Loucy (cell line): ENCODE measurements at regions not wholly inside any gene's neighbourhood (a gene's known extent, or its start where the extent isn't known, plus 50 kb on each side); places are given as distances from the start of the nearest gene placed in this dataset.

Experiments
- H2AFZ ChIP-seq: fragments of 200-600 bp; sonication (generic); 2 replicates; pipeline ENCODE4 v1.6.0; 2016; ENCODE audit warnings: antibody characterized with exemption, mild to moderate bottlenecking, low read length, moderate library complexity
- H3F3A ChIP-seq: fragments of 200-600 bp; 2 replicates; pipeline ENCODE4 v1.6.0; 2016; ENCODE audit warnings: antibody characterized with exemption, low read depth, mild to moderate bottlenecking
- H3K27me3 ChIP-seq: fragments of 200-600 bp; sonication (generic); 2 replicates; pipeline ENCODE4 v1.6.1; 2014; ENCODE audit warnings: low read length, mild to moderate bottlenecking; ENCODE audit not compliant: insufficient read depth, poor library complexity, severe bottlenecking
- H3K36me3 ChIP-seq: fragments of 200-600 bp; sonication (generic); 2 replicates; pipeline ENCODE4 v1.6.1; 2016; ENCODE audit warnings: low read length; ENCODE audit not compliant: insufficient read depth
- H3K4me1 ChIP-seq: fragments of 200-600 bp; sonication (generic); 2 replicates; pipeline ENCODE4 v1.5.1; 2014; ENCODE audit warnings: low read length, mild to moderate bottlenecking; ENCODE audit not compliant: insufficient read depth, poor library complexity, severe bottlenecking
- H3K4me2 ChIP-seq: fragments of 200-600 bp; sonication (generic); 2 replicates; pipeline ENCODE4 v1.6.0; 2014; ENCODE audit warnings: antibody characterized with exemption, low read length, low read depth, mild to moderate bottlenecking; ENCODE audit not compliant: poor library complexity, severe bottlenecking
- H3K4me3 ChIP-seq: fragments of 200-600 bp; sonication (generic); 2 replicates; pipeline ENCODE4 v1.5.1; 2014; ENCODE audit warnings: low read length, mild to moderate bottlenecking, mixed read lengths; ENCODE audit not compliant: poor library complexity, severe bottlenecking
- H3K79me2 ChIP-seq: fragments of 200-600 bp; sonication (generic); 2 replicates; pipeline ENCODE4 v1.6.1; 2014; ENCODE audit warnings: low read length; ENCODE audit not compliant: insufficient read depth
- H3K9ac ChIP-seq: fragments of 200-600 bp; sonication (generic); 2 replicates; pipeline ENCODE4 v1.6.0; 2014; ENCODE audit warnings: mild to moderate bottlenecking, low read depth, low read length, moderate library complexity; ENCODE audit not compliant: poor library complexity, severe bottlenecking
- H3K9me2 ChIP-seq: fragments of 200-600 bp; sonication (generic); replicated peaks from 2 replicates; pipeline ENCODE4 v1.6.1; 2016; ENCODE audit warnings: low read depth, low read length, mixed read lengths
- H3K9me3 ChIP-seq: fragments of 200-600 bp; sonication (generic); 2 replicates; pipeline ENCODE4 v1.6.1; 2014; ENCODE audit warnings: mild to moderate bottlenecking, antibody characterized with exemption, low read length, low read depth; ENCODE audit not compliant: insufficient read depth
- H4K20me1 ChIP-seq: fragments of 200-600 bp; sonication (generic); 2 replicates; pipeline ENCODE4 v1.6.0; 2014; ENCODE audit warnings: antibody characterized with exemption, low read length, mild to moderate bottlenecking; ENCODE audit not compliant: insufficient read depth, poor library complexity, severe bottlenecking
- CTCF ChIP-seq: fragments of 200-600 bp; sonication (generic); conservative IDR thresholded peaks from 2 replicates; pipeline ENCODE4 v1.5.1; 2014; ENCODE audit warnings: mild to moderate bottlenecking, antibody characterized with exemption, low read length
- EZH2phosphoT487 ChIP-seq: fragments of 200-600 bp; IDR thresholded peaks from 2 replicates; pipeline ENCODE4 v1.6.1; 2018; ENCODE audit warnings: antibody characterized with exemption, mild to moderate bottlenecking, moderate library complexity, borderline replicate concordance

- Histone ChIP-seq H3K36me3 (no peaks in the 10 kb centered on the region), H3K9ac (no peak overlapping the region), H4K20me1 (no peaks in the 10 kb centered on the region), H3K4me1 (no peaks in the 10 kb centered on the region), H3K79me2 (no peaks in the 10 kb centered on the region), H3K27me3 (no peaks in the 10 kb centered on the region), H3K9me2 (no peaks in the 10 kb centered on the region), H3F3A (no peaks in the 10 kb centered on the region), H3K4me2 (no peak overlapping the region), H3K4me3 (no peak overlapping the region), H2AFZ (no peak overlapping the region), H3K9me3 (peaks cover 5% of the 10 kb centered on the region; the same call in 1 of the 2 replicates)
- no peak for TF ChIP-seq EZH2phosphoT487
Measured at GRCh38 chr2:238689331-238689730, 158.6 kb upstream of the TWIST2 start.

- no peaks in the 10 kb centered on the region for H3K4me1 ChIP-seq
- peaks cover 5% of the 10 kb centered on the region; the same call in 1 of the 2 replicates for H3K9me3 ChIP-seq
- no peak overlapping the region for H3K4me3 ChIP-seq
- H3K79me2 ChIP-seq, result no peaks in the 10 kb centered on the region
- no peaks in the 10 kb centered on the region for H3K27me3 ChIP-seq
- H4K20me1 ChIP-seq, result no peaks in the 10 kb centered on the region
- H2AFZ ChIP-seq, result no peak overlapping the region
- no peaks in the 10 kb centered on the region for H3K9me2 ChIP-seq
- TF ChIP-seq CTCF (no peak), EZH2phosphoT487 (no peak)
- H3F3A ChIP-seq, result no peaks in the 10 kb centered on the region
- H3K36me3 ChIP-seq, result no peaks in the 10 kb centered on the region
- H3K9ac ChIP-seq, result no peak overlapping the region
- H3K4me2 ChIP-seq, result no peak overlapping the region
Measured at GRCh38 chr2:238689871-238690389, 158.0 kb upstream of the TWIST2 start.

GRCh38 chr2:238690511-238690910 is 157.4 kb upstream of the TWIST2 start:
- Histone ChIP-seq H3K4me1 (no peaks in the 10 kb centered on the region), H4K20me1 (no peaks in the 10 kb centered on the region), H2AFZ (no peak overlapping the region), H3K9me3 (peaks cover 5% of the 10 kb centered on the region; the same call in 1 of the 2 replicates), H3K4me3 (no peak overlapping the region), H3K9me2 (no peaks in the 10 kb centered on the region), H3K36me3 (no peaks in the 10 kb centered on the region), H3K4me2 (no peak overlapping the region), H3K27me3 (no peaks in the 10 kb centered on the region), H3K9ac (no peak overlapping the region), H3K79me2 (no peaks in the 10 kb centered on the region), H3F3A (no peaks in the 10 kb centered on the region)
- TF ChIP-seq EZH2phosphoT487 (no peak), CTCF (no peak)
